ENCODE measurements at regions not wholly inside any gene's neighbourhood (a gene's known extent, or its start where the extent isn't known, plus 50 kb on each side); places are given as distances from the start of the nearest gene placed in this dataset.

DNA sequence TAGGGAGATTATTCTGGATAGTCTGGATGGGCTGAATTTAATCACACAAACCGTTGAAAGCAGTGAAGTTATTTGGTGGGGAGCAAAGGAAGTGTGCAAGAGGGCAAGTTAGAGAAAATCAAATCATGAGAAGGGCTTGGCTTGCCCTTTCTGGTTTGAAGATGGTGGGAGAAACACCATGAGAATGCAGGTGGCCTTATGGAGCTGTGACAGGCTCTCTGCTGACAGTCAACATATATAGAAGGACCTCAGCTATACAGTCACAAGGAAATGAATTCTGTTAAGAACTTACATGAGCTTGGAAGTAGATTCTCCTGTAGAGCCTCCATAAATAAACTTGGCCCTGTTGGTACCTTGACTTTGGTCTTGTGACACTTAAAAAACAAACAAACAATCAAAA lies 72.3 kb downstream of the GMNC start:
- DNase-seq (ENCODE audit: low read depth, low spot score) = no peak
- H3K9ac ChIP-seq (ENCODE audit: insufficient read length) = no peak overlapping the region
- no peak overlapping the region for H3K4me3 ChIP-seq
- TF ChIP-seq POLR2AphosphoS5 (IDR thresholded peaks at IDR 0.05; ENCODE audit: borderline replicate concordance, low read depth, low read length) = no peak
- TF ChIP-seq FOXP2 (optimal IDR thresholded peaks at IDR 0.05; ENCODE audit: control extremely low read depth, extremely low read length, insufficient read depth) = no peak
- TF ChIP-seq EZH2 (IDR thresholded peaks at IDR 0.05) = no peak
- no peaks in the 10 kb centered on the region for H3K36me3 ChIP-seq (ENCODE audit: insufficient read depth, low read length)
- no peaks in the 10 kb centered on the region for H3K9me3 ChIP-seq (ENCODE audit: low read depth, low read length)
- no peak overlapping the region for H3K27ac ChIP-seq

GRCh38 chr3:190786898-190787297 lies 75.6 kb downstream of the GMNC start:
- H3K9ac ChIP-seq (ENCODE audit: insufficient read length) = no peak overlapping the region
- no peak for DNase-seq (ENCODE audit: low read depth, low spot score)
- no peak for TF ChIP-seq POLR2AphosphoS5 (IDR thresholded peaks at IDR 0.05; ENCODE audit: borderline replicate concordance, low read depth, low read length)
- no peak for TF ChIP-seq EZH2 (IDR thresholded peaks at IDR 0.05)
- no peak for TF ChIP-seq FOXP2 (optimal IDR thresholded peaks at IDR 0.05; ENCODE audit: control extremely low read depth, extremely low read length, insufficient read depth)
- no peak overlapping the region for H3K27ac ChIP-seq
- no peaks in the 10 kb centered on the region for H3K36me3 ChIP-seq (ENCODE audit: insufficient read depth, low read length)
- H3K4me3 ChIP-seq = no peak overlapping the region
- no peaks in the 10 kb centered on the region for H3K9me3 ChIP-seq (ENCODE audit: low read depth, low read length)

DNA sequence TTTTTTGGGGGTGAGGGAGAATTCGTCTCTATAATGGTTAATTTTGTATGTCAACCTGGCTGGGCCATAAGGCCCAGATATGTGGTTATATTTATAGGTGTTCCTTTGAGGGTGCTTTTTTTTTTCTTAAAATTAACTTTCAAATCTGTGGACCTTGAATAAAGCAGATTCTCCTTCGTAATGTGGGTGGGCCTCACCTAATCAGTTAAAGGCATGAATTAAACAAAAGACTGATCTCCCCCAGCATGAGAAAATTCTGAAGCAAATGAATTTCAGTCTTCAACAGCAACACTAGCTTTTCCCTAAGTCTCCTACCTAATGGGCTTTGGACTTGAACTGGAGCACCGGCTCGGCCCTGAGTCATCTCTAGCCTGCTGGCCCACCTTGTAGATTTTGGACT lies 77.4 kb downstream of the GMNC start:
- no peaks in the 10 kb centered on the region; the same call in 1 of the 2 replicates for H3K9me3 ChIP-seq (ENCODE audit: low read depth, low read length)
- no peak overlapping the region for H3K9ac ChIP-seq (ENCODE audit: insufficient read length)
- DNase-seq (ENCODE audit: low read depth, low spot score) = no peak
- no peaks in the 10 kb centered on the region for H3K36me3 ChIP-seq (ENCODE audit: insufficient read depth, low read length)
- H3K27ac ChIP-seq = no peak overlapping the region
- TF ChIP-seq FOXP2 (optimal IDR thresholded peaks at IDR 0.05; ENCODE audit: control extremely low read depth, extremely low read length, insufficient read depth) (no peak), POLR2AphosphoS5 (IDR thresholded peaks at IDR 0.05; ENCODE audit: borderline replicate concordance, low read depth, low read length) (no peak), EZH2 (IDR thresholded peaks at IDR 0.05) (no peak)
- H3K4me3 ChIP-seq = no peak overlapping the region

- TF ChIP-seq POLR2AphosphoS5 (IDR thresholded peaks at IDR 0.05; ENCODE audit: borderline replicate concordance, low read depth, low read length) = no peak
- no peak for TF ChIP-seq FOXP2 (optimal IDR thresholded peaks at IDR 0.05; ENCODE audit: control extremely low read depth, extremely low read length, insufficient read depth)
- no peak for TF ChIP-seq EZH2 (IDR thresholded peaks at IDR 0.05)
- H3K27ac ChIP-seq = no peak overlapping the region
- no peaks in the 10 kb centered on the region; the same call in 1 of the 2 replicates for H3K9me3 ChIP-seq (ENCODE audit: low read depth, low read length)
- no peaks in the 10 kb centered on the region for H3K36me3 ChIP-seq (ENCODE audit: insufficient read depth, low read length)
- no peak overlapping the region for H3K4me3 ChIP-seq
- no peak overlapping the region for H3K9ac ChIP-seq (ENCODE audit: insufficient read length)
- no peak for DNase-seq (ENCODE audit: low read depth, low spot score)
Observed at GRCh38 chr3:190780524-190780923, 82.0 kb downstream of the GMNC start.

DNA sequence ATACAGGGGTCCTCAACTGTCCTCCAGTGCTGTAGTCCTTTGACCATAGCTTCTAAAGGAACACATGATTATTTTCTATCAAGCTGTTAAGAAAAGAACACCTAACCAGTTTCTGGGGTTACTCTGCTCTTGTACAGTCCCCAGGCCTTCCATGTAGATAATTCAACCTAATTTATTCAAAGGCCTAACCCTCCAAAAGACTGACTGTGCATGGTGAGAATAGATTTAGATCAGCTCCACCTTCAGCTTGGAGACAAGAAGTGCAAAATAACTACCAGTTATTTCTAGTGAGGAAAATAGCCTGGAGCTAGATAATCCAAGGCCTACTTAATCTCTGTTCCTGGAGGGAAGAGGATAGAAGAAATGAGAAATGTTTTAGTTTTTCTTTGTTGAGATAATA lies 87.9 kb downstream of the GMNC start:
- no peaks in the 10 kb centered on the region for H3K36me3 ChIP-seq (ENCODE audit: insufficient read depth, low read length)
- no peak for DNase-seq (ENCODE audit: low read depth, low spot score)
- H3K9me3 ChIP-seq (ENCODE audit: low read depth, low read length) = peaks cover 5% of the 10 kb centered on the region; the same call in 1 of the 2 replicates
- TF ChIP-seq FOXP2 (optimal IDR thresholded peaks at IDR 0.05; ENCODE audit: control extremely low read depth, extremely low read length, insufficient read depth) (no peak), POLR2AphosphoS5 (IDR thresholded peaks at IDR 0.05; ENCODE audit: borderline replicate concordance, low read depth, low read length) (no peak), EZH2 (IDR thresholded peaks at IDR 0.05) (no peak)
- H3K4me3 ChIP-seq = no peak overlapping the region
- no peak overlapping the region for H3K27ac ChIP-seq
- no peak overlapping the region for H3K9ac ChIP-seq (ENCODE audit: insufficient read length)

DNA sequence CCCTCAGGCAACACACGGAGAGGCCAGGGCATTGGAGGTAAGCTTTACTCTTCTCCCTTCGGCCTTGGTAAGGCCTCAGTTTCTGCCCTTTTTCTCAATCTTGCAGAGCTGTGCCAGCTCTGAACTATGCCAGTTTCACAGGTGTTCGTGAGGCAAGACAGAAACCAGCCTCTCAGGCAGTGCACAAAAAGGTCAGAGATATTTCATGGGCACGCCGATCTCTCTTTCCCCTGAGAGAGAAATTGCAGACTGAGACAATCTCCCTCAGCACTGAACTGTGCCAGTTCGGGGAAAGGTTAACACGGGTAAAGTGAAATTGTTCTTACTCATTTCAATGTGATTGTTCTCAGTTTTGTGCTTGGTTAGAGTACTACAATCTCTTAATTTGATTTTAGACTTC lies 88.5 kb downstream of the GMNC start:
- Histone ChIP-seq H3K9ac (ENCODE audit: insufficient read length) (no peak overlapping the region), H3K36me3 (ENCODE audit: insufficient read depth, low read length) (no peaks in the 10 kb centered on the region), H3K27ac (no peak overlapping the region), H3K9me3 (ENCODE audit: low read depth, low read length) (peaks cover 5% of the 10 kb centered on the region; the same call in 1 of the 2 replicates), H3K4me3 (no peak overlapping the region)
- DNase-seq (ENCODE audit: low read depth, low spot score) = no peak
- TF ChIP-seq FOXP2 (optimal IDR thresholded peaks at IDR 0.05; ENCODE audit: control extremely low read depth, extremely low read length, insufficient read depth) (no peak), POLR2AphosphoS5 (IDR thresholded peaks at IDR 0.05; ENCODE audit: borderline replicate concordance, low read depth, low read length) (no peak), EZH2 (IDR thresholded peaks at IDR 0.05) (no peak)

DNA sequence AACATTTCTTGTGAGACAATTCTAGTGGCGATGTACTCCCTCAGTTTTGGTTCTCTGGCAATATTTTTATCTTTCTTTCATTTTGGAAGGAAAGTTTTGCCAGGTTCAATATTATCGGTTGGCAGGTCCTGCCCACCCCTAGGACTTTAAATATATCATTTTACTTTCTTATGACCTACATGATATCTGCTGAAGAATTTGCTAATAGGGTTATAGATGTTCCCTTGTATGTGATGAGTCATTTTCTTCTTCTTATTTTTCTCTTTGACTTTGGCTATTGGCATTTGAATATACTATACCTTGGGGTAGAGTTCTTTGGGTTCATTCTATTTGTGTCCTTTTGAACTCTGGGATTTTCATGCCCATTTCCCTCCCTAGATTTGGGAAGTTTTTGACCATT lies 89.7 kb downstream of the GMNC start:
- H3K4me3 ChIP-seq = no peak overlapping the region
- H3K27ac ChIP-seq = no peak overlapping the region
- H3K9me3 ChIP-seq (ENCODE audit: low read depth, low read length) = peaks cover 5% of the 10 kb centered on the region; the same call in 1 of the 2 replicates
- H3K9ac ChIP-seq (ENCODE audit: insufficient read length) = no peak overlapping the region
- TF ChIP-seq FOXP2 (optimal IDR thresholded peaks at IDR 0.05; ENCODE audit: control extremely low read depth, extremely low read length, insufficient read depth) (no peak), POLR2AphosphoS5 (IDR thresholded peaks at IDR 0.05; ENCODE audit: borderline replicate concordance, low read depth, low read length) (no peak), EZH2 (IDR thresholded peaks at IDR 0.05) (no peak)
- DNase-seq (ENCODE audit: low read depth, low spot score) = no peak
- no peaks in the 10 kb centered on the region for H3K36me3 ChIP-seq (ENCODE audit: insufficient read depth, low read length)

GRCh38 chr3:190768891-190769290 lies 93.6 kb downstream of the GMNC start:
- Histone ChIP-seq H3K4me3 (no peak overlapping the region), H3K36me3 (ENCODE audit: insufficient read depth, low read length) (no peaks in the 10 kb centered on the region), H3K27ac (no peak overlapping the region), H3K9me3 (ENCODE audit: low read depth, low read length) (peaks cover 5% of the 10 kb centered on the region; the same call in 1 of the 2 replicates), H3K9ac (ENCODE audit: insufficient read length) (no peak overlapping the region)
- TF ChIP-seq FOXP2 (optimal IDR thresholded peaks at IDR 0.05; ENCODE audit: control extremely low read depth, extremely low read length, insufficient read depth) (no peak), POLR2AphosphoS5 (IDR thresholded peaks at IDR 0.05; ENCODE audit: borderline replicate concordance, low read depth, low read length) (no peak), EZH2 (IDR thresholded peaks at IDR 0.05) (no peak)
- DNase-seq (ENCODE audit: low read depth, low spot score) = no peak

- H3K36me3 ChIP-seq (ENCODE audit: insufficient read depth, low read length) = no peaks in the 10 kb centered on the region
- no peak overlapping the region for H3K27ac ChIP-seq
- DNase-seq (ENCODE audit: low read depth, low spot score) = no peak
- H3K4me3 ChIP-seq = no peak overlapping the region
- peaks cover 2% of the 10 kb centered on the region; the same call in 1 of the 2 replicates for H3K9me3 ChIP-seq (ENCODE audit: low read depth, low read length)
- H3K9ac ChIP-seq (ENCODE audit: insufficient read length) = no peak overlapping the region
- TF ChIP-seq EZH2 (IDR thresholded peaks at IDR 0.05) (no peak), FOXP2 (optimal IDR thresholded peaks at IDR 0.05; ENCODE audit: control extremely low read depth, extremely low read length, insufficient read depth) (no peak), POLR2AphosphoS5 (IDR thresholded peaks at IDR 0.05; ENCODE audit: borderline replicate concordance, low read depth, low read length) (no peak)
Observed at GRCh38 chr3:190767851-190768250, 94.6 kb downstream of the GMNC start.
